Upper lobe of left lung (tissue), 6 donors: ENCODE measurements at regions not wholly inside any gene's neighbourhood (a gene's known extent, or its start where the extent isn't known, plus 50 kb on each side); places are given as distances from the start of the nearest gene placed in this dataset.

Source experiments
- ATAC-seq, 2 donors: fragments of 200-7000 bp; cut with Tn5 transposase; one replicate each; pipeline ENCODE4 v1.9.1; 2022; ENCODE audit warnings: mild to moderate bottlenecking in 2 of 2, moderate library complexity in 2 of 2; ENCODE audit not compliant: low FRiP score in 2 of 2
- DNase-seq, 2 donors: peaks; one replicate each; pipeline ENCODE4 v3.0.0-alpha.2; 2019 to 2020
- H3K27ac ChIP-seq, 4 donors: fragments of 200-600 bp; sonication (generic); one replicate each; pipeline ENCODE4 v1.5.1; 2016 to 2019
- H3K27me3 ChIP-seq, 4 donors: fragments of 200-600 bp; sonication (generic); one replicate each; pipeline ENCODE4 v1.5.1; 2017 to 2019
- H3K36me3 ChIP-seq, 4 donors: fragments of 200-600 bp; sonication (generic); one replicate each; pipeline ENCODE4 v1.5.1; 2016 to 2019
- H3K4me1 ChIP-seq, 4 donors: fragments of 200-600 bp; sonication (generic); one replicate each; pipeline ENCODE4 v1.5.1; 2018 to 2019
- H3K4me3 ChIP-seq, 4 donors: fragments of 200-600 bp; sonication (generic); one replicate each; pipeline ENCODE4 v1.5.1; 2017 to 2019; ENCODE audit warnings: mild to moderate bottlenecking in 2 of 4, moderate library complexity in 1 of 4
- H3K9me3 ChIP-seq, 4 donors: fragments of 200-600 bp; sonication (generic); one replicate each; pipeline ENCODE4 v1.5.1; 2018 to 2019
- EP300 ChIP-seq, 4 donors: sonication (generic); formaldehyde crosslinking; IDR thresholded peaks; one replicate each; pipeline ENCODE4 v1.5.1; 2017; ENCODE audit warnings: antibody characterized with exemption in 4 of 4, control low read depth in 2 of 4
- POLR2A ChIP-seq, 4 donors: fragments of 450-650 bp; IDR thresholded peaks; one replicate each; pipeline ENCODE4 v1.5.1; 2016 to 2017; ENCODE audit warnings: antibody characterized with exemption in 4 of 4, mild to moderate bottlenecking in 2 of 4
- POLR2AphosphoS5 ChIP-seq, 2 donors: sonication (generic); formaldehyde crosslinking; IDR thresholded peaks; one replicate each; pipeline ENCODE4 v1.5.1; 2017; ENCODE audit warnings: antibody characterized with exemption in 2 of 2
- WGBS, 2 donors: methylation state at CpG; one replicate each; pipeline ENCODE4 v1.1.5; 2017 to 2018; 5-methylcytosine and 5-hydroxymethylcytosine counted together
- TF ChIP-seq, protein P1 (sequence below), 6 experiments: fragments of 450-650 bp in 4 of 6; fragments of 200-600 bp in 2 of 6; sonication (generic) in 2 of 6; IDR thresholded peaks; one replicate each; pipeline ENCODE4 v1.5.1; 2016 to 2019; ENCODE audit warnings: antibody characterized with exemption in 6 of 6
- donor health status: DM: no; HTN: no; CAD: no; lungs with moderate emphysema.
- donor health status: DM: no; HTN: yes; CAD: no; lungs with severe emphysema.

DNA sequence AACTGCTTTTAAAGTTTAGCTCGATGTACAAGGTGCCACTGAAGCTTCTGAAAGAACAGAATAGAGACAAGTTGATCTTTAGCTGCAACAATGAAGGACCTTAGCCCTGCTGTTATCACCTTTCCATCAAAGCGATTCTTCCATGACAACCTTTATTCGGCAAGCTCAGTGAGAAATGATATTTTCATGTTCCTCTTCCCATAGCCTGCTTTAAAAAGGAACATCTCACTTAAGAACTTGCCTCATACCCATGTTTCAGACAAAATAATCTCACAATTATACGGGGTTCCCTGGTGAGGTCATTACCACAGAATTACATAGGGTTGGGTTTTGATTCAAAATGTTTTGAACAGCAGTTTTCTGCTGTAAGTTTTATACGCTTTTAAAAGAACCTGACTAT, 264.2 kb downstream of the THBS2 start:
- Histone ChIP-seq H3K9me3 (no peaks in the 10 kb centered on the region), H3K4me3 (no peak overlapping the region), H3K27ac (no peak overlapping the region), H3K4me1 (no peaks in the 10 kb centered on the region), H3K36me3 (no peaks in the 10 kb centered on the region), H3K27me3 (no peaks in the 10 kb centered on the region)
- no peak for ATAC-seq
- TF ChIP-seq POLR2A (IDR thresholded peaks at IDR 0.05) (no peak), POLR2AphosphoS5 (IDR thresholded peaks at IDR 0.05) (no peak)
- no peak for DNase-seq
- 69 to 70% methylated on average over 5 of the region's 5 CpGs for WGBS, 2 donors

DNA sequence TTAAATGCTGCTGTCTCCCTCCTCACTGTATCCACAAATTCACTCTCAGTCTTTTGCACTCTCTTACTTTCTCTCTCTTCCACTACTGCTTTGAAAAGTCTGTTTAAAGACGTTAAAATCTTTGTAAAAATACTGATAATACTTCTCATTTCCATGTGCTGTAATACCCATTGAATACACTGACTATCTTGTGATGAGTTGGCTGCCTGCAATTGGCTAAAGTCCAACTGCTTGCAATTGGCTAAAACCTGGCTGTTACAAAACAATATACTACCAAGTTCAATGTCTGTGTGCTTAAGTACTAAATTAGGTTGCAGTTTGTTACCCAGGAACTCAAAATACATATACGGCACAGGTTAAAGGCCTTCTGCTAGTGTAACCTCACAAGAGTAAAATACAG, 264.8 kb downstream of the THBS2 start:
- TF ChIP-seq, protein P1, sequence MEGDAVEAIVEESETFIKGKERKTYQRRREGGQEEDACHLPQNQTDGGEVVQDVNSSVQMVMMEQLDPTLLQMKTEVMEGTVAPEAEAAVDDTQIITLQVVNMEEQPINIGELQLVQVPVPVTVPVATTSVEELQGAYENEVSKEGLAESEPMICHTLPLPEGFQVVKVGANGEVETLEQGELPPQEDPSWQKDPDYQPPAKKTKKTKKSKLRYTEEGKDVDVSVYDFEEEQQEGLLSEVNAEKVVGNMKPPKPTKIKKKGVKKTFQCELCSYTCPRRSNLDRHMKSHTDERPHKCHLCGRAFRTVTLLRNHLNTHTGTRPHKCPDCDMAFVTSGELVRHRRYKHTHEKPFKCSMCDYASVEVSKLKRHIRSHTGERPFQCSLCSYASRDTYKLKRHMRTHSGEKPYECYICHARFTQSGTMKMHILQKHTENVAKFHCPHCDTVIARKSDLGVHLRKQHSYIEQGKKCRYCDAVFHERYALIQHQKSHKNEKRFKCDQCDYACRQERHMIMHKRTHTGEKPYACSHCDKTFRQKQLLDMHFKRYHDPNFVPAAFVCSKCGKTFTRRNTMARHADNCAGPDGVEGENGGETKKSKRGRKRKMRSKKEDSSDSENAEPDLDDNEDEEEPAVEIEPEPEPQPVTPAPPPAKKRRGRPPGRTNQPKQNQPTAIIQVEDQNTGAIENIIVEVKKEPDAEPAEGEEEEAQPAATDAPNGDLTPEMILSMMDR (IDR thresholded peaks at IDR 0.05), result no peak
- TF ChIP-seq POLR2AphosphoS5 (IDR thresholded peaks at IDR 0.05) (no peak), POLR2A (IDR thresholded peaks at IDR 0.05) (no peak), EP300 (IDR thresholded peaks at IDR 0.05) (no peak)
- Histone ChIP-seq H3K9me3 (no peaks in the 10 kb centered on the region), H3K4me3 (no peak overlapping the region), H3K36me3 (no peaks in the 10 kb centered on the region), H3K27me3 (no peaks in the 10 kb centered on the region), H3K27ac (no peak overlapping the region), H3K4me1 (no peaks in the 10 kb centered on the region)
- DNase-seq, result no peak
- 56 to 68% methylated on average over 2 of the region's 2 CpGs for WGBS, 2 donors
- ATAC-seq, result no peak

DNA sequence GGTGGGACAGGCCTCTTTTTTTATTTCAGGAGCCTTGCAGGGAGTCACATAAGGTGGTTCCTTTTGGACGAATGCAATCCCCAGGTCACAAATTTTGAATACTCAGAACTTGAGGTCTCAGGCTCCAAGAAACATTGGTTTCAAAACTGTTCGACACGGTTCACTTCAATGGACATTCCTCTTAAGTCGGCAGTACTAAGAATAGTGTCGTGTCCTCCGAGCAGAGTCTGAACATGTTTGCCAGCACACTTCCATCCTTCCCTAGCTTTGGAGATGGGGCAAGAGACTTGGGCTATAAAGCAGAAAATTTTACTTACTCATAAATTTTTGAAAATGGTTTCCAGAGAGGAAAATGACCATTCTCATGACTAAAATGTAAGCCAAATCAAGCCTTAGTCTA, 265.4 kb downstream of the THBS2 start:
- no peak overlapping the region for H3K27ac ChIP-seq
- no peaks in the 10 kb centered on the region for H3K9me3 ChIP-seq
- ATAC-seq (no peak), DNase-seq (no peak)
- no peaks in the 10 kb centered on the region for H3K27me3 ChIP-seq
- no peaks in the 10 kb centered on the region for H3K4me1 ChIP-seq
- whole genome bisulfite sequencing, 2 donors, result 81% methylated on average over 6 of the region's 6 CpGs
- H3K36me3 ChIP-seq, result no peaks in the 10 kb centered on the region
- H3K4me3 ChIP-seq, result no peak overlapping the region
- TF ChIP-seq POLR2A (IDR thresholded peaks at IDR 0.05) (no peak), EP300 (IDR thresholded peaks at IDR 0.05) (no peak), POLR2AphosphoS5 (IDR thresholded peaks at IDR 0.05) (no peak)
- TF ChIP-seq, protein P1 (IDR thresholded peaks at IDR 0.05), result no peak

DNA sequence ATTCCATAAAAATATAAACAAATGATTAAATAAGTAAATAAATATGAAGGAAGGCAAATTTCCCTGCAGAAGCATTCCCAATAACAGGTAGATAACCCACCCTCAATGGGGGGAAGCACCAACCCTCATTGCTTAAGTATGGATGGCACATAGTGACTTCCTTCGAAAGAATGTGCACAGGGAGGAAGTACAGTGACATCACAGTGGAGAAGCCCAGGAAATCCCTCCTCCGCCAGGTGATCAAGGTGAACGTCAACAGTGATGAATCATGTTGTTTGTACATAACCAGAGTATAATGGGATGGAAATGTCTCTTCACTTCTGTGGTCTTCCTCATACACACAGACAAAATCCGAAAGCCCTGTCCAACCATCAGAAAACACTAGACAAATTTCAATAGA, 267.9 kb downstream of the THBS2 start:
- no peaks in the 10 kb centered on the region for H3K4me1 ChIP-seq

DNA sequence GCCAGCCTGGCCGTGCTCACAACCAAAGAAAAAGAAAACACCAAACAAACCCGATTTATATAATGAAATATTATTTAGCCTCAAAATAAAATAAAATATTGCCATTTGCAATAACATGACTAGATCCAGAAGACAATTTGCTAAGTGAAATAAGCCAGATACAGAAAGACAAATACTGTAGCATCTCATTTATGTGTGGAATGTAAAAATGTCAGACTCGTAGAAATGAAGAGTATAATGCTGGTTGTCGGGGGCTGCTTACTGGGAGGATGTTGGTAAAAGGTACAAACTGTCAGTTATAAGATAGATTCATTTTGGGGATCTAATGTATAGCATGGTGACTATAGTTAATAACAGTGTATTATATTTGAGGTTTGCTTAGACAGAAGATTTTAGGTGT, 269.7 kb downstream of the THBS2 start:
- Histone ChIP-seq H3K4me3 (no peak overlapping the region), H3K36me3 (no peaks in the 10 kb centered on the region), H3K9me3 (peaks cover 4 to 9% (median 7%) of the 10 kb centered on the region in 4 donors), H3K4me1 (no peaks in the 10 kb centered on the region), H3K27me3 (no peaks in the 10 kb centered on the region), H3K27ac (no peak overlapping the region)
- no peak for ATAC-seq
- WGBS, 2 donors, result 72 to 73% methylated on average over 4 of the region's 4 CpGs
- no peak for TF ChIP-seq POLR2AphosphoS5 (IDR thresholded peaks at IDR 0.05)
- no peak for TF ChIP-seq EP300 (IDR thresholded peaks at IDR 0.05)
- TF ChIP-seq, protein P1 (IDR thresholded peaks at IDR 0.05), result no peak
- DNase-seq, result no peak

More for the DNA sequence above, 267.9 kb downstream of the THBS2 start:
- no peaks in the 10 kb centered on the region for H3K36me3 ChIP-seq
- H3K4me3 ChIP-seq, result no peak overlapping the region
- WGBS, 2 donors, result 82 to 89% methylated on average over 4 of the region's 4 CpGs
- ATAC-seq, result no peak
- TF ChIP-seq, protein P1 (IDR thresholded peaks at IDR 0.05), result no peak
- TF ChIP-seq POLR2A (IDR thresholded peaks at IDR 0.05), result no peak
- no peak for TF ChIP-seq EP300 (IDR thresholded peaks at IDR 0.05)
- no peak for TF ChIP-seq POLR2AphosphoS5 (IDR thresholded peaks at IDR 0.05)
- no peak overlapping the region for H3K27ac ChIP-seq
- DNase-seq, result no peak
- peaks cover 0 to 6% (median under 1%) of the 10 kb centered on the region in 4 donors for H3K9me3 ChIP-seq
- no peaks in the 10 kb centered on the region for H3K27me3 ChIP-seq
